Upper lobe of right lung (tissue), 1 donor: ENCODE measurements at regions not wholly inside any gene's neighbourhood (a gene's known extent, or its start where the extent isn't known, plus 50 kb on each side); places are given as distances from the start of the nearest gene placed in this dataset.
"Not testable (repeated sequence)": the region's sequence is repeated elsewhere in the genome, so short reads cannot be mapped to it uniquely, and the experiment has no call there.

ENCODE experiments used
- ATAC-seq: fragments of 200-7000 bp; cut with Tn5 transposase; one replicate; pipeline ENCODE4 v1.9.1; 2020; ENCODE audit warnings: mild to moderate bottlenecking, moderate library complexity
- DNase-seq: peaks from one replicate; pipeline ENCODE4 v3.0.0-alpha.2; 2020
- H3K27ac ChIP-seq: fragments of 200-600 bp; one replicate; pipeline ENCODE4 v1.8.0; 2022
- H3K27me3 ChIP-seq: fragments of 200-600 bp; one replicate; pipeline ENCODE4 v1.8.0; 2022; ENCODE audit warnings: mild to moderate bottlenecking
- H3K36me3 ChIP-seq: fragments of 200-600 bp; one replicate; pipeline ENCODE4 v1.8.0; 2022
- H3K4me1 ChIP-seq: fragments of 200-600 bp; one replicate; pipeline ENCODE4 v1.8.0; 2022
- H3K4me3 ChIP-seq: fragments of 200-600 bp; one replicate; pipeline ENCODE4 v1.8.0; 2022; ENCODE audit warnings: mild to moderate bottlenecking
- H3K9me3 ChIP-seq: fragments of 200-600 bp; one replicate; pipeline ENCODE4 v1.8.0; 2022
- CTCF ChIP-seq: fragments of 200-600 bp; IDR thresholded peaks from one replicate; pipeline ENCODE4 v1.8.0; 2022; ENCODE audit warnings: antibody characterized with exemption
- intact Hi-C: fragments of 100-400 bp; cut with DNase I; formaldehyde crosslinking; loops from one replicate; pipeline ENCODE4 v1.11.0; 2022
- donor health status: DM: no; HTN: yes; CAD: no; lungs with severe emphysema.

GRCh38 chr13:31545616-31546015 lies 193.7 kb upstream of the RXFP2 start:
- ATAC-seq = no peak

GRCh38 chr13:31556376-31556775 lies 182.9 kb upstream of the RXFP2 start:
- H3K27ac ChIP-seq = no peak overlapping the region
- H3K9me3 ChIP-seq = no peaks in the 10 kb centered on the region
- TF ChIP-seq CTCF = no peak
- DNase-seq = no peak
- H3K27me3 ChIP-seq = no peaks in the 10 kb centered on the region
- H3K4me3 ChIP-seq = no peak overlapping the region
- H3K36me3 ChIP-seq = no peaks in the 10 kb centered on the region
- no peak for ATAC-seq
- no peaks in the 10 kb centered on the region for H3K4me1 ChIP-seq
- intact Hi-C loops = no loop called here

More at GRCh38 chr13:31545616-31546015, 193.7 kb upstream of the RXFP2 start:
- intact Hi-C loops = no loop called here
- TF ChIP-seq CTCF = no peak
- no peak overlapping the region for H3K27ac ChIP-seq
- no peaks in the 10 kb centered on the region for H3K9me3 ChIP-seq
- no peaks in the 10 kb centered on the region for H3K36me3 ChIP-seq
- H3K4me1 ChIP-seq = no peaks in the 10 kb centered on the region
- no peak for DNase-seq
- H3K27me3 ChIP-seq = no peaks in the 10 kb centered on the region
- H3K4me3 ChIP-seq = no peak overlapping the region

GRCh38 chr13:31584221-31584620 lies 155.1 kb upstream of the RXFP2 start:
- H3K27me3 ChIP-seq, H3K36me3 ChIP-seq, intact Hi-C loops, H3K9me3 ChIP-seq, DNase-seq, H3K4me3 ChIP-seq, H3K27ac ChIP-seq, ATAC-seq, H3K4me1 ChIP-seq: not testable (repeated sequence)

- Histone ChIP-seq H3K36me3 (no peaks in the 10 kb centered on the region), H3K4me1 (no peaks in the 10 kb centered on the region), H3K9me3 (no peaks in the 10 kb centered on the region), H3K4me3 (no peak overlapping the region), H3K27ac (no peak overlapping the region), H3K27me3 (no peaks in the 10 kb centered on the region)
- ATAC-seq (no peak), DNase-seq (no peak)
- no peak for TF ChIP-seq CTCF
- intact Hi-C loops = no loop called here
Measured at GRCh38 chr13:31587698-31588266, 151.5 kb upstream of the RXFP2 start.

- no peak for TF ChIP-seq CTCF
- intact Hi-C loops = no loop called here
- no peak for DNase-seq
- Histone ChIP-seq H3K36me3 (no peaks in the 10 kb centered on the region), H3K9me3 (no peaks in the 10 kb centered on the region), H3K4me1 (no peaks in the 10 kb centered on the region), H3K27ac (no peak overlapping the region), H3K4me3 (no peak overlapping the region), H3K27me3 (no peaks in the 10 kb centered on the region)
- ATAC-seq = no peak
Measured at GRCh38 chr13:31588316-31588715, 151.0 kb upstream of the RXFP2 start.

GRCh38 chr13:31588893-31589292 lies 150.4 kb upstream of the RXFP2 start:
- no peak for DNase-seq
- no peak for TF ChIP-seq CTCF
- Histone ChIP-seq H3K4me1 (no peaks in the 10 kb centered on the region), H3K36me3 (no peaks in the 10 kb centered on the region), H3K27me3 (no peaks in the 10 kb centered on the region), H3K9me3 (no peaks in the 10 kb centered on the region), H3K4me3 (no peak overlapping the region), H3K27ac (no peak overlapping the region)
- ATAC-seq = no peak
- intact Hi-C loops = no loop called here
